ENCODE measurements at regions not wholly inside any gene's neighbourhood (a gene's known extent, or its start where the extent isn't known, plus 50 kb on each side); places are given as distances from the start of the nearest gene placed in this dataset.

DNA sequence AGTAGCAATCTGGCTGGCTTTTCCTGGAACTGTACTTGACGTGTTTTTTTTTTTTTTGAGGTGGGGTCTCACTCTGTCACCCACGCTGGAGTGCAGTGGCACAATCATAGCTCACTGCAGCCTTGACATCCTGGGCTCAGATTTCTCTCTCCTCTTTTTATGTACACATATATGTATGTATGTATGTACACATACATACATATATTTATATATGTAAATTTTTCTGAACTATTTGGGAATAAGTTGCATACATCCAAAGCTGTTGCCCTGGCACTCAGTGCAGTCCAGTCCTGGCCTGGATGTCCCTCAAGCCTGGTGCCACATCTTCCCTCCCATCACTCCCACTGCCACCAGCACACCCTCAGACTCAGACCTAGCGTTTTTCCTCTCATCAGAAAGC is 89.0 kb upstream of the SHISA3 start:
- no peak for DNase-seq
- no peak for ATAC-seq
- Histone ChIP-seq H3K27ac (no peak overlapping the region), H3K4me1 (no peaks in the 10 kb centered on the region), H3K27me3 (ENCODE audit: insufficient read depth in 3 of 3, low read length in 2 of 3) (peaks cover 0 to 6% (median 0%) of the 10 kb centered on the region in 3 donors), H3K9me3 (no peaks in the 10 kb centered on the region), H3K4me3 (no peak overlapping the region), H3K36me3 (ENCODE audit: insufficient read depth in 1 of 2, low read depth in 1 of 2) (no peaks in the 10 kb centered on the region)
- intact Hi-C loops (cut with DNase I) = no loop called here
- WGBS, 3 donors = 65 to 75% (median 66%) methylated on average over 3 of the region's 3 CpGs
- TF ChIP-seq, protein P1, sequence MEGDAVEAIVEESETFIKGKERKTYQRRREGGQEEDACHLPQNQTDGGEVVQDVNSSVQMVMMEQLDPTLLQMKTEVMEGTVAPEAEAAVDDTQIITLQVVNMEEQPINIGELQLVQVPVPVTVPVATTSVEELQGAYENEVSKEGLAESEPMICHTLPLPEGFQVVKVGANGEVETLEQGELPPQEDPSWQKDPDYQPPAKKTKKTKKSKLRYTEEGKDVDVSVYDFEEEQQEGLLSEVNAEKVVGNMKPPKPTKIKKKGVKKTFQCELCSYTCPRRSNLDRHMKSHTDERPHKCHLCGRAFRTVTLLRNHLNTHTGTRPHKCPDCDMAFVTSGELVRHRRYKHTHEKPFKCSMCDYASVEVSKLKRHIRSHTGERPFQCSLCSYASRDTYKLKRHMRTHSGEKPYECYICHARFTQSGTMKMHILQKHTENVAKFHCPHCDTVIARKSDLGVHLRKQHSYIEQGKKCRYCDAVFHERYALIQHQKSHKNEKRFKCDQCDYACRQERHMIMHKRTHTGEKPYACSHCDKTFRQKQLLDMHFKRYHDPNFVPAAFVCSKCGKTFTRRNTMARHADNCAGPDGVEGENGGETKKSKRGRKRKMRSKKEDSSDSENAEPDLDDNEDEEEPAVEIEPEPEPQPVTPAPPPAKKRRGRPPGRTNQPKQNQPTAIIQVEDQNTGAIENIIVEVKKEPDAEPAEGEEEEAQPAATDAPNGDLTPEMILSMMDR (IDR thresholded peaks at IDR 0.05) = no peak

DNA sequence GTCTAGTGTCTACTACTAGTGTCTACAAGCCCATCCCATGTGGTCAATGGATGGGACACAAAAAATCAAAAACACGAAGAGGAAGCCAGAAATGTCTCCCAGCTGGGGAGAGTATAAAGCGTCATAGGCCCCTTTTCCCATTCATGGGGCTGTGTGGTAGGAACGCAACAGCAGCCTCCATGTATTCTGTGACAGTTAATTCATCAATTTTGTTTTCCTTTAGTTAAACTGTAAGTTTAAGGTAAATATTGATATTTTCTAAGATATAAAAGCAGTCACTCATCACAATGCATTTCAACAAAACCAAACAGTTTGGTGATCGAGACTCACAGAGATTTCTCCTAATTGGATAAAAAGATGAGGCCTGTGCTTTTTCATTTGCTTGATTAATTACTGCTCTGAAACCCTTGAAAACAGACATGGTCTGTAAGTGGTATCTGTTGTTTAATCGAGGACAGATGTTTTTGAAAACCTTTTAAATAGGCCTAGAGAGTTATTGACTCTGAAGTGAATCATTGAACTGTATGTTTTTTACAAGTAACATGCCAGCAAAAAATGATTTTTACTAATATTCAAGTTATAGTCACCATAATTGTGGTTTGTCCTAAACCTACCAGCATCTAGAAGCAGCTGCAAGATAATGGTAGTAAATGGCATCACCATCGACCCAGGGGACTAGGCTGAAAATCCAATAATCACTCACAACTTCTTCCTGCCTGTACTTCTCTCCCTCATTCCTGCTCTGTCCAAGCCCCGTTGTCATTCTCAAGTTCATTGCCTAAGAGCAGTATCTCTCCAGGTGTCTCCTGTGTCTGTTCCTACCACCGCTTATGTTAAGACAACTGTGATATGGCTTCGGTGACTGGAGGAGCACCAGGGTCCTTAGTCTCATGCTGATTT is 87.7 kb upstream of the SHISA3 start:
- 82 to 83% (median 83%) methylated on average over 9 of the region's 9 CpGs for WGBS, 3 donors
- TF ChIP-seq, protein P1 (IDR thresholded peaks at IDR 0.05) = no peak
- DNase-seq (no peak), ATAC-seq (no peak)
- Histone ChIP-seq H3K4me3 (no peak overlapping the region), H3K27me3 (ENCODE audit: insufficient read depth in 3 of 3, low read length in 2 of 3) (no peaks in the 10 kb centered on the region), H3K9me3 (no peaks in the 10 kb centered on the region), H3K27ac (no peak overlapping the region), H3K4me1 (no peaks in the 10 kb centered on the region), H3K36me3 (ENCODE audit: insufficient read depth in 1 of 2, low read depth in 1 of 2) (no peaks in the 10 kb centered on the region)
- intact Hi-C loops (cut with DNase I) = no loop called here

DNA sequence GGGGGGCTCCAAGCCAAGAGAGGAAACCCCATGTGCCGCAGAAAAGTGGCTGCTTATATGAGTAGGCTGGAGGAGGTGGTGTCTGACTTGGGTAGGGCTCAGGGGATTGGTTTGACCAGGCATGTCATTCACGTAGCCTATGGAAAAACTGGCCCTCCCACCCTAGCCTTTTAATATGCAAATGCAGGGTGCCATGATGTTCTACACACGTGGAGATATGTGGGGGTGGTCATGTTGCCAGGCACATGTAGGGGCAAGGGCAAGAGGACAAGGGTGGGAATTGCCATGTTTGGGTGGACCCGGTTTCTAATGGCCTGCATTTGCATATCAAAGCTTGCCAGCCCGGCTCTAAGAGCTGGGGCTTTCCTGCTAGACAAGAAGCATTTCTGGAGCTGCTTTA is 86.9 kb upstream of the SHISA3 start:
- DNase-seq (no peak), ATAC-seq (no peak)
- H3K4me1 ChIP-seq = no peaks in the 10 kb centered on the region
- no peaks in the 10 kb centered on the region for H3K9me3 ChIP-seq
- WGBS, 3 donors = 56 to 58% (median 56%) methylated on average over 5 of the region's 5 CpGs
- no peaks in the 10 kb centered on the region for H3K36me3 ChIP-seq (ENCODE audit: insufficient read depth in 1 of 2, low read depth in 1 of 2)
- no peak overlapping the region for H3K4me3 ChIP-seq
- H3K27ac ChIP-seq = no peak overlapping the region
- TF ChIP-seq, protein P1 (IDR thresholded peaks at IDR 0.05) = no peak
- intact Hi-C loops (cut with DNase I) = no loop called here
- no peaks in the 10 kb centered on the region for H3K27me3 ChIP-seq (ENCODE audit: insufficient read depth in 3 of 3, low read length in 2 of 3)

DNA sequence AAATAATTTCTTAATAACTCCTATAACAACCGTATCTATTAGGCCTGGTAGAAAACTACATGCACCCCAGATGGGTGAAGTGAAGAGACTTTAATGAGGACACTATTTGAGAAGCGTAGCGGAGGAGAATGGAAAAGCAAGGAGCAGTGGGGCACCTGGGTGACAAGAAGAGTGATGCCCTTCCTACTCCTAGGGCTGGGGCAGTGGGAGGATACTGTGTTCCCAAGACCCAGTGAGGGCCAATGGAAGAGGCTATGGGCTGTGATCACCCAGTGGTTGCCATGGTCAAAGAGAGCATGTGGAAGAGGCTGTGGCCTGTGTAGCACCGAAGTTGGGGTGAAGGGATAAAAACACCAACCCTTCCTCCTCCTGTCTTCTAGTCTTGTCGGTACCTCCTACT is 86.5 kb upstream of the SHISA3 start:
- Histone ChIP-seq H3K27me3 (ENCODE audit: insufficient read depth in 3 of 3, low read length in 2 of 3) (no peaks in the 10 kb centered on the region), H3K36me3 (ENCODE audit: insufficient read depth in 1 of 2, low read depth in 1 of 2) (no peaks in the 10 kb centered on the region), H3K4me1 (no peaks in the 10 kb centered on the region), H3K4me3 (no peak overlapping the region), H3K27ac (no peak overlapping the region), H3K9me3 (no peaks in the 10 kb centered on the region)
- no peak for DNase-seq
- intact Hi-C loops (cut with DNase I) = no loop called here
- no peak for ATAC-seq
- TF ChIP-seq, protein P1 (IDR thresholded peaks at IDR 0.05) = no peak
- 90 to 93% (median 91%) methylated on average over 5 of the region's 5 CpGs for WGBS, 3 donors

Measured in psoas muscle (tissue), 7 donors.